ENCODE measurements at regions not wholly inside any gene's neighbourhood (a gene's known extent, or its start where the extent isn't known, plus 50 kb on each side); places are given as distances from the start of the nearest gene placed in this dataset.

DNA sequence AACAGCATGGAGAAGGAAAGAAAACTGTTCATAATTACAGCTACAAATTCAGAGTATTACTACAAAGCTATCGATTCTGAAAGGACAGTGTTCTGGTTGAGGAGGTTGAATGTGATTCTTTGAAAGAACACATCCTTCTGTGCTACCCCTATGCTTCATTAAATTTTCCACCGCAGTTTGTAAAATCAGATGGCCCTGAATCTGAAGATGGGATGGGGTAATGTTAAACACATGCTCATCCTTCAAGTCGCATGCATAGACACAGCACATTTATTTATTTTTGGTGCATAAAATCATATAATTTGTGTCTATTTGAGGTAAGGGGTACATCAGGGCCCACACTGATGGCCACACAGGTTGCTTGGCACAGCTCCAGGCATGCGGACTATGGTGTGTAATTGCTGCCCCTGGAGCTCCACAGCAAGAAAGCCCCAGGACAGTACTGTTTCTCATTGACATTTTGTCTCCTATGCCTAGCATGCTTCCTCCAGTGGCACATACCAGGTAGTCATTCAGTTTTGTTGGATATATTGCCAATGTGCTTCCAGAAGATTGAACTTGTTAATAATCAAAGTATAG is 238.8 kb upstream of the TANK start:
- TF ChIP-seq EGR1 (IDR thresholded peaks at IDR 0.05), result no peak
- TF ChIP-seq, protein P1, sequence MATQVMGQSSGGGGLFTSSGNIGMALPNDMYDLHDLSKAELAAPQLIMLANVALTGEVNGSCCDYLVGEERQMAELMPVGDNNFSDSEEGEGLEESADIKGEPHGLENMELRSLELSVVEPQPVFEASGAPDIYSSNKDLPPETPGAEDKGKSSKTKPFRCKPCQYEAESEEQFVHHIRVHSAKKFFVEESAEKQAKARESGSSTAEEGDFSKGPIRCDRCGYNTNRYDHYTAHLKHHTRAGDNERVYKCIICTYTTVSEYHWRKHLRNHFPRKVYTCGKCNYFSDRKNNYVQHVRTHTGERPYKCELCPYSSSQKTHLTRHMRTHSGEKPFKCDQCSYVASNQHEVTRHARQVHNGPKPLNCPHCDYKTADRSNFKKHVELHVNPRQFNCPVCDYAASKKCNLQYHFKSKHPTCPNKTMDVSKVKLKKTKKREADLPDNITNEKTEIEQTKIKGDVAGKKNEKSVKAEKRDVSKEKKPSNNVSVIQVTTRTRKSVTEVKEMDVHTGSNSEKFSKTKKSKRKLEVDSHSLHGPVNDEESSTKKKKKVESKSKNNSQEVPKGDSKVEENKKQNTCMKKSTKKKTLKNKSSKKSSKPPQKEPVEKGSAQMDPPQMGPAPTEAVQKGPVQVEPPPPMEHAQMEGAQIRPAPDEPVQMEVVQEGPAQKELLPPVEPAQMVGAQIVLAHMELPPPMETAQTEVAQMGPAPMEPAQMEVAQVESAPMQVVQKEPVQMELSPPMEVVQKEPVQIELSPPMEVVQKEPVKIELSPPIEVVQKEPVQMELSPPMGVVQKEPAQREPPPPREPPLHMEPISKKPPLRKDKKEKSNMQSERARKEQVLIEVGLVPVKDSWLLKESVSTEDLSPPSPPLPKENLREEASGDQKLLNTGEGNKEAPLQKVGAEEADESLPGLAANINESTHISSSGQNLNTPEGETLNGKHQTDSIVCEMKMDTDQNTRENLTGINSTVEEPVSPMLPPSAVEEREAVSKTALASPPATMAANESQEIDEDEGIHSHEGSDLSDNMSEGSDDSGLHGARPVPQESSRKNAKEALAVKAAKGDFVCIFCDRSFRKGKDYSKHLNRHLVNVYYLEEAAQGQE (IDR thresholded peaks at IDR 0.05; ENCODE audit: low read depth), result no peak
- no peak for TF ChIP-seq EP300 (IDR thresholded peaks at IDR 0.05; ENCODE audit: borderline replicate concordance)
- TF ChIP-seq NFIC (IDR thresholded peaks at IDR 0.05), result no peak
- TF ChIP-seq MAX (IDR thresholded peaks at IDR 0.05), result no peak
- no peak for TF ChIP-seq TAF1 (IDR thresholded peaks at IDR 0.05; ENCODE audit: low read depth)
- TF ChIP-seq TCF12 (IDR thresholded peaks at IDR 0.05; ENCODE audit: low read depth), result no peak
- no peak for TF ChIP-seq CEBPB (IDR thresholded peaks at IDR 0.05)
- TF ChIP-seq RAD21 (IDR thresholded peaks at IDR 0.05; ENCODE audit: low read depth), result no peak
- TF ChIP-seq YY1 (IDR thresholded peaks at IDR 0.05; ENCODE audit: low read depth), result no peak
- TF ChIP-seq, protein P2, sequence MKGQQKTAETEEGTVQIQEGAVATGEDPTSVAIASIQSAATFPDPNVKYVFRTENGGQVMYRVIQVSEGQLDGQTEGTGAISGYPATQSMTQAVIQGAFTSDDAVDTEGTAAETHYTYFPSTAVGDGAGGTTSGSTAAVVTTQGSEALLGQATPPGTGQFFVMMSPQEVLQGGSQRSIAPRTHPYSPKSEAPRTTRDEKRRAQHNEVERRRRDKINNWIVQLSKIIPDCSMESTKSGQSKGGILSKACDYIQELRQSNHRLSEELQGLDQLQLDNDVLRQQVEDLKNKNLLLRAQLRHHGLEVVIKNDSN (IDR thresholded peaks at IDR 0.05), result no peak

Data from Ishikawa (cell line).